ENCODE measurements at regions not wholly inside any gene's neighbourhood (a gene's known extent, or its start where the extent isn't known, plus 50 kb on each side); places are given as distances from the start of the nearest gene placed in this dataset.
A peak's percentile ranks its signal among the peaks of the same experiment; 100 is the strongest.

- H3K36me3 ChIP-seq (ENCODE audit: low read depth): no peaks in the 10 kb centered on the region
- no peaks in the 10 kb centered on the region for H3K27me3 ChIP-seq (replicated peaks; ENCODE audit: insufficient read depth)
- no peak overlapping the region for H3K9ac ChIP-seq
- H3K27ac ChIP-seq: no peak overlapping the region
- 19 to 26% methylated on average over 4 of the region's 4 CpGs for WGBS, 2 experiments (ENCODE audit: low coverage in 1 of 2, low lambda C conversion rate in 2 of 2, missing lambda C conversion rate in 2 of 2)
- no peak overlapping the region for H3K4me3 ChIP-seq
- H3K9me2 ChIP-seq (ENCODE audit: insufficient read depth): no peaks in the 10 kb centered on the region
- no peak overlapping the region for H2AFZ ChIP-seq
- DNase-seq: peak; percentile 79
- in situ Hi-C loops (cut with MboI): no loop called here
- H3F3A ChIP-seq (ENCODE audit: insufficient read depth): no peaks in the 10 kb centered on the region
- no peak for TF ChIP-seq EZH2 (IDR thresholded peaks at IDR 0.05; ENCODE audit: insufficient read depth, poor library complexity, severe bottlenecking)
- TF ChIP-seq EZH2phosphoT487 (IDR thresholded peaks at IDR 0.05; ENCODE audit: insufficient read depth, low read depth): no peak
- no peaks in the 10 kb centered on the region for H3K4me1 ChIP-seq (ENCODE audit: insufficient read depth)
- H3K79me2 ChIP-seq (ENCODE audit: insufficient read depth): no peaks in the 10 kb centered on the region
- no peaks in the 10 kb centered on the region for H4K20me1 ChIP-seq (ENCODE audit: insufficient read depth)
- no peaks in the 10 kb centered on the region for H3K9me3 ChIP-seq (ENCODE audit: low read depth)
- H3K4me2 ChIP-seq (ENCODE audit: unreplicated experiment): no peak overlapping the region
Measured at GRCh38 chr11:38791346-38791961, 2193.4 kb upstream of the RAG2 start.

- TF ChIP-seq EZH2 (IDR thresholded peaks at IDR 0.05; ENCODE audit: insufficient read depth, poor library complexity, severe bottlenecking) (no peak), EZH2phosphoT487 (IDR thresholded peaks at IDR 0.05; ENCODE audit: insufficient read depth, low read depth) (no peak)
- no peaks in the 10 kb centered on the region for H3K36me3 ChIP-seq (ENCODE audit: low read depth)
- no peaks in the 10 kb centered on the region for H3K27me3 ChIP-seq (replicated peaks; ENCODE audit: insufficient read depth)
- no peaks in the 10 kb centered on the region for H3K9me3 ChIP-seq (ENCODE audit: low read depth)
- H3K79me2 ChIP-seq (ENCODE audit: insufficient read depth): no peaks in the 10 kb centered on the region
- H3K4me2 ChIP-seq (ENCODE audit: unreplicated experiment): no peak overlapping the region
- no peaks in the 10 kb centered on the region for H3F3A ChIP-seq (ENCODE audit: insufficient read depth)
- no peak overlapping the region for H3K27ac ChIP-seq
- H3K9ac ChIP-seq: no peak overlapping the region
- in situ Hi-C loops (cut with MboI): no loop called here
- H3K9me2 ChIP-seq (ENCODE audit: insufficient read depth): no peaks in the 10 kb centered on the region
- H3K4me3 ChIP-seq: no peak overlapping the region
- H2AFZ ChIP-seq: no peak overlapping the region
- H4K20me1 ChIP-seq (ENCODE audit: insufficient read depth): no peaks in the 10 kb centered on the region
- H3K4me1 ChIP-seq (ENCODE audit: insufficient read depth): no peaks in the 10 kb centered on the region
- no peak for DNase-seq
Measured at GRCh38 chr11:38788561-38788960, 2190.5 kb upstream of the RAG2 start.

DNA sequence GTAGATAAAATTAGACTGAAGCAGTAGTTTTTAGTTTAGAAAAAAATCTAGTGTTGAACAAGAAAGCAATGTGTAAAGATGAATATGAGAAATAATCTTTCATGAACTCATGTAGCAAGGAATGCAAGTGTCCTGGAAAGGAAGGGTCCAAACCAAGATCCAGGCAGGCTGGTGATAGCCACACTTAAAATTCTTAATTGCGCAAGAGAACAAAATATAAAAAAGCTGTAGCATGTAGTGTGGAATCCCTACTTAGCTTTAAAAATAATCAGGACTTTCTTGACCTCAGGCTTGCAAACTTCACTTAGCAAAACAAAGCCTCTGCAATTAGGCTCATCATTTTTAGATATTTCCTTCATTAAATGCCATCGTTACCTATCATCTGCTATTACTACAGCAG, 2186.1 kb upstream of the RAG2 start:
- no peak overlapping the region for H2AFZ ChIP-seq

DNA sequence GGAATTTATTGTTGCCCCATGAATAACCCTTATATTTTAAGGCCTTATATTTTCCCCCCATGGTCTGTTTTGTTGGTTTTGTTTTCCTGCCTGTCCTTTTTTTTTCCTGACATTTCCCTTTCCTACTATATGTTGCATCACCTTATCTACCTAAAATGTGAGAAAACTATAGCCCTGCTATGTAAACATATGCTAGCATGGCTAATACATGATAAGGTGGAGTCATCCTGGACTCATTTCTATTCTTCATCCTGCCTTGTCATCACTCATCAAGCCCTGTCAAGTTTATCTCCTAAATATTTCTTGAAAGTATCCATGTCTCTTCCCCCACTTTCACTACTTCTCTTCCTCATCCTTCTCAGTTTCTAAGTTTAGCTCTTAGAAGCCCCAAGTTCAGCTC, 2168.8 kb upstream of the RAG2 start:
- H3F3A ChIP-seq (ENCODE audit: insufficient read depth): no peaks in the 10 kb centered on the region
- H3K36me3 ChIP-seq (ENCODE audit: low read depth): no peaks in the 10 kb centered on the region
- no peaks in the 10 kb centered on the region for H3K9me2 ChIP-seq (ENCODE audit: insufficient read depth)
- no peaks in the 10 kb centered on the region for H3K4me1 ChIP-seq (ENCODE audit: insufficient read depth)
- H3K27ac ChIP-seq: no peak overlapping the region
- H3K4me3 ChIP-seq: no peak overlapping the region
- in situ Hi-C loops (cut with MboI): no loop called here
- H3K4me2 ChIP-seq (ENCODE audit: unreplicated experiment): no peak overlapping the region
- peaks cover 5% of the 10 kb centered on the region for H3K9me3 ChIP-seq (ENCODE audit: low read depth)
- H3K27me3 ChIP-seq (replicated peaks; ENCODE audit: insufficient read depth): no peaks in the 10 kb centered on the region
- TF ChIP-seq EZH2 (IDR thresholded peaks at IDR 0.05; ENCODE audit: insufficient read depth, poor library complexity, severe bottlenecking): no peak
- TF ChIP-seq EZH2phosphoT487 (IDR thresholded peaks at IDR 0.05; ENCODE audit: insufficient read depth, low read depth): no peak
- no peaks in the 10 kb centered on the region for H4K20me1 ChIP-seq (ENCODE audit: insufficient read depth)
- H3K9ac ChIP-seq: no peak overlapping the region
- no peak overlapping the region for H2AFZ ChIP-seq
- DNase-seq: no peak
- no peaks in the 10 kb centered on the region for H3K79me2 ChIP-seq (ENCODE audit: insufficient read depth)

More for the DNA sequence above, 2186.1 kb upstream of the RAG2 start:
- H3K27me3 ChIP-seq (replicated peaks; ENCODE audit: insufficient read depth): no peaks in the 10 kb centered on the region
- no peaks in the 10 kb centered on the region for H3K36me3 ChIP-seq (ENCODE audit: low read depth)
- H3K4me1 ChIP-seq (ENCODE audit: insufficient read depth): no peaks in the 10 kb centered on the region
- H3K9me3 ChIP-seq (ENCODE audit: low read depth): no peaks in the 10 kb centered on the region
- H3K9me2 ChIP-seq (ENCODE audit: insufficient read depth): no peaks in the 10 kb centered on the region
- H3F3A ChIP-seq (ENCODE audit: insufficient read depth): no peaks in the 10 kb centered on the region
- H3K4me2 ChIP-seq (ENCODE audit: unreplicated experiment): no peak overlapping the region
- H3K9ac ChIP-seq: no peak overlapping the region
- no peaks in the 10 kb centered on the region for H4K20me1 ChIP-seq (ENCODE audit: insufficient read depth)
- no peak overlapping the region for H3K27ac ChIP-seq
- no peak for TF ChIP-seq EZH2 (IDR thresholded peaks at IDR 0.05; ENCODE audit: insufficient read depth, poor library complexity, severe bottlenecking)
- no peak for TF ChIP-seq EZH2phosphoT487 (IDR thresholded peaks at IDR 0.05; ENCODE audit: insufficient read depth, low read depth)
- 44 to 57% methylated on average over 2 of the region's 2 CpGs for WGBS, 2 experiments (ENCODE audit: low coverage in 1 of 2, low lambda C conversion rate in 2 of 2, missing lambda C conversion rate in 2 of 2)
- in situ Hi-C loops (cut with MboI): no loop called here
- H3K79me2 ChIP-seq (ENCODE audit: insufficient read depth): no peaks in the 10 kb centered on the region
- H3K4me3 ChIP-seq: no peak overlapping the region
- no peak for DNase-seq

DNA sequence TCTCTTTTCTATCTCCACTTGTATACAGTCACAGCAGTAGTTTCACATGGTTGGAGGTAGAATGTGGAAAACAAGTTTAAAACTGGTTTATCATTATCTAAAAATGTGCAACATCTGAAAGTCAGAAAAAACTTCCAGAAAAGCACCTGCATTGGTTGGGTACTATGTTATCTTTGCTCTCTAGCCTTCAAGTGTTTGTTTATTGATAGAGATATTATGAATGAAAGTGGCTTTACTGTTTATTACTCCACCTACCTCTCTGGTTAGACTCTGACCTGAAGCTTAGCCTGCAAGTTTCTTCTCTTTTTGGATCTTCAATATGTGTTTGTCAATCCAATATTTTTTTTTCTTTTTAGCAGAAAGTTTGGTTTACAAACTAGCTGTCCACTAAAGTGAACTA, 2161.4 kb upstream of the RAG2 start:
- Histone ChIP-seq H3K36me3 (ENCODE audit: low read depth) (no peaks in the 10 kb centered on the region), H3K4me2 (ENCODE audit: unreplicated experiment) (no peak overlapping the region), H3K9ac (no peak overlapping the region), H3K79me2 (ENCODE audit: insufficient read depth) (no peaks in the 10 kb centered on the region), H3K9me2 (ENCODE audit: insufficient read depth) (no peaks in the 10 kb centered on the region), H3K4me1 (ENCODE audit: insufficient read depth) (no peaks in the 10 kb centered on the region), H3K9me3 (ENCODE audit: low read depth) (no peaks in the 10 kb centered on the region), H4K20me1 (ENCODE audit: insufficient read depth) (no peaks in the 10 kb centered on the region), H2AFZ (no peak overlapping the region), H3K27ac (no peak overlapping the region), H3F3A (ENCODE audit: insufficient read depth) (no peaks in the 10 kb centered on the region), H3K27me3 (replicated peaks; ENCODE audit: insufficient read depth) (no peaks in the 10 kb centered on the region), H3K4me3 (no peak overlapping the region)
- in situ Hi-C loops (cut with MboI): no loop called here
- no peak for TF ChIP-seq EZH2 (IDR thresholded peaks at IDR 0.05; ENCODE audit: insufficient read depth, poor library complexity, severe bottlenecking)
- no peak for TF ChIP-seq EZH2phosphoT487 (IDR thresholded peaks at IDR 0.05; ENCODE audit: insufficient read depth, low read depth)
- DNase-seq: no peak

All from GM23248 (cell line).